HL-60 (cell line): ENCODE measurements at regions not wholly inside any gene's neighbourhood (a gene's known extent, or its start where the extent isn't known, plus 50 kb on each side); places are given as distances from the start of the nearest gene placed in this dataset.

Experiments
- CTCF ChIP-seq: IDR thresholded peaks from one replicate; pipeline ENCODE4 v1.5.1; 2011; ENCODE audit warnings: low read length, control low read depth, inconsistent platforms; ENCODE audit not compliant: insufficient read depth
- POLR2AphosphoS5 ChIP-seq: IDR thresholded peaks from 2 replicates; pipeline ENCODE4 v1.6.1; 2012; ENCODE audit warnings: low read depth
- REST ChIP-seq: IDR thresholded peaks from 2 replicates; pipeline ENCODE4 v1.6.1; 2012; ENCODE audit warnings: low read depth; ENCODE audit not compliant: insufficient replicate concordance

- no peak for TF ChIP-seq POLR2AphosphoS5
- TF ChIP-seq REST, result no peak
- TF ChIP-seq CTCF, result no peak
These were observed 66.8 kb downstream of the TET3 start for GRCh38 chr2:74051504-74051903.
